DND-41 (cell line): ENCODE measurements at regions not wholly inside any gene's neighbourhood (a gene's known extent, or its start where the extent isn't known, plus 50 kb on each side); places are given as distances from the start of the nearest gene placed in this dataset.

ENCODE experiments used
- ATAC-seq: fragments of 200-7000 bp; cut with Tn5 transposase; 3 replicates; pipeline ENCODE4 v1.9.1; 2021; ENCODE audit warnings: low read depth; ENCODE audit not compliant: insufficient read depth
- DNase-seq: peaks from one replicate; pipeline ENCODE4 v3.0.0-alpha.2; 2020
- H2AFZ ChIP-seq: 2 replicates; pipeline ENCODE4 v1.6.0; 2012; ENCODE audit warnings: low read depth, low read length
- H3K27ac ChIP-seq: 2 replicates; pipeline ENCODE4 v1.5.1; 2012; ENCODE audit warnings: low read length, inconsistent platforms
- H3K27me3 ChIP-seq: fragments of 200-600 bp; sonication (generic); 2 replicates; pipeline ENCODE4 v1.6.0; 2012; ENCODE audit warnings: low read length, mild to moderate bottlenecking, inconsistent platforms; ENCODE audit not compliant: insufficient read depth, poor library complexity
- H3K36me3 ChIP-seq: 2 replicates; pipeline ENCODE4 v1.5.1; 2012; ENCODE audit warnings: low read length, inconsistent platforms; ENCODE audit not compliant: insufficient read depth
- H3K4me1 ChIP-seq: 2 replicates; pipeline ENCODE4 v1.5.1; 2012; ENCODE audit warnings: mild to moderate bottlenecking, low read length; ENCODE audit not compliant: insufficient read depth
- H3K4me2 ChIP-seq: 2 replicates; pipeline ENCODE4 v1.6.0; 2012; ENCODE audit warnings: mild to moderate bottlenecking, moderate library complexity, low read length, inconsistent platforms; ENCODE audit not compliant: insufficient read depth
- H3K4me3 ChIP-seq, 2 experiments: fragments of 200-600 bp in 1 of 2; shearing (Covaris generic) in 1 of 2; 2 replicates each; pipeline ENCODE4 v1.5.1; 2012 to 2016; ENCODE audit warnings: inconsistent platforms in 2 of 2, low read length in 2 of 2, mild to moderate bottlenecking in 2 of 2, low read depth in 1 of 2, moderate library complexity in 1 of 2
- H3K79me2 ChIP-seq: 2 replicates; pipeline ENCODE4 v1.6.0; 2012; ENCODE audit warnings: low read length, inconsistent platforms; ENCODE audit not compliant: insufficient read depth
- H3K9ac ChIP-seq: 2 replicates; pipeline ENCODE4 v1.6.0; 2012; ENCODE audit warnings: low read depth, mild to moderate bottlenecking, inconsistent platforms, low read length, moderate library complexity
- H3K9me3 ChIP-seq: 2 replicates; pipeline ENCODE4 v1.5.1; 2012; ENCODE audit warnings: low read length, moderate library complexity, mild to moderate bottlenecking, inconsistent platforms; ENCODE audit not compliant: insufficient read depth, severe bottlenecking
- H4K20me1 ChIP-seq: 2 replicates; pipeline ENCODE4 v1.6.0; 2012; ENCODE audit warnings: low read length; ENCODE audit not compliant: insufficient read depth
- CTCF ChIP-seq: IDR thresholded peaks from 2 replicates; pipeline ENCODE4 v1.5.1; 2012; ENCODE audit warnings: borderline replicate concordance, low read length, moderate library complexity, mild to moderate bottlenecking; ENCODE audit not compliant: poor library complexity, severe bottlenecking; ENCODE audit errors: extremely low read depth
- EZH2 ChIP-seq: IDR thresholded peaks from 3 replicates; pipeline ENCODE4 v1.6.1; 2012; ENCODE audit warnings: borderline replicate concordance, low read depth, mild to moderate bottlenecking, moderate library complexity, low read length, inconsistent platforms; ENCODE audit not compliant: severe bottlenecking

DNA sequence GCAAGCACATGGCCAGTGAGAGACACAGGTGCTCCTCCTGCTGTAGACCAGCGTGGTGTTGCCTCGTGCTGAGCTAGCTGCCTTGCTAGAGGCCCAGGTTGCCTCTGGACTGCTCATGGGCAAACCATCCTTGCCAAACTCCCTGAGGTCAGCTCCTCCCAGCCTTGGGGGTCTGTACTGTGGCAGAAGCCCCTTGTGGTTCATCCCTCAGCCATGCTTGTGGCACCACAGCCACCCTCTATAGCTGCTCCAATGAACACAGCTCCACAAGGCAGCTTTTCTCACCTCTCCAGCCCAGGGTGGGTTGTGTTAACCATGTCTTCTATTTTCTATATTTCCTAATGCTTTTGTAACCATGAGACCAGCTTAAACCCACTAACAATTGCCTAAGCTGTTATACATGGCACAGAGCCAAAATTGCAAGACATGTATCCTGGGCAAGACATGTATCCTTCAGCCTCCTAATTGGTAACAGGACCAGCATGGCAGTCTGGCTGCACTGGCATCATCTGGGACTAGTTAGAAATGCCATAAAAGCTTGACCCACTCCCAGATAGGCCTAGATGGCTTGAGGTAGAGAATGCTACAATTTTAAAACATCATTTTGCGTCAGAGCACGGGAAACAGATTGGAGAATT, 183.1 kb upstream of the S1PR3 start:
- DNase-seq = no peak
- TF ChIP-seq CTCF (no peak), EZH2 (no peak)

DNA sequence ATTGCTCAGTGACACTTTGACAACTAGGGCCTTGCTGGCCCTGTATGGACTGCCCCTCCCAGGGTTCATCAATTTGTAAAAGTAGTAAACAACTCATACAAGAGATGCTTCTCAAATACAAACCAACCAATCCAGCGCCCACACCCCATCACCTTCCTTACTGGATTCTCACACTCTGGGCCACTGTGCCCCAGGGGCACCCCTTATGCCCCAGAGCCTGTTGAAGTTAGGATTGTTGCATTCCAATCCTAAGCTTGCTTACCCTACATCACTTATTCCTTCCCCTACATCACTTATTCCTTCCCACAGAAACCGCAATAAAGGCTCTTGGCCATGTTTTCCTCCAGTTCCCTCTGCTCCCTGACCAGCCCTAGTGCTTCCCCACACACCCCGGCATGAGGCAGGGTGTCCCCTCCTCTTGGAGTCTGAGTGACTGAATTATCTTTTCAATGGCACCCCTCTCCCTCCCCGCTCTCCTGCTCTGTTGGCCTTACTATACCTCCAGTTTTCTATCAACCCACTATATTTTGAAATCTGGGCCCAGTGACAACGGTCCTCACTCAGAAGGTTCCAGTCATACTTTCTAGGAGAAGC, 182.4 kb upstream of the S1PR3 start:
- TF ChIP-seq EZH2 (no peak), CTCF (no peak)
- ATAC-seq (no peak), DNase-seq (no peak)
- Histone ChIP-seq H3K36me3 (no peaks in the 10 kb centered on the region), H3K4me2 (no peak overlapping the region), H3K27ac (no peak overlapping the region), H3K27me3 (no peaks in the 10 kb centered on the region), H3K4me1 (no peaks in the 10 kb centered on the region), H3K4me3 (no peak overlapping the region), H3K79me2 (no peaks in the 10 kb centered on the region), H3K9ac (no peak overlapping the region), H2AFZ (no peak overlapping the region), H4K20me1 (no peaks in the 10 kb centered on the region), H3K9me3 (no peaks in the 10 kb centered on the region)

More for the DNA sequence above, 183.1 kb upstream of the S1PR3 start:
- H3K4me1 ChIP-seq = no peaks in the 10 kb centered on the region
- no peaks in the 10 kb centered on the region for H3K36me3 ChIP-seq
- H3K27me3 ChIP-seq = no peaks in the 10 kb centered on the region
- no peak overlapping the region for H3K27ac ChIP-seq
- no peak overlapping the region for H2AFZ ChIP-seq
- no peak for ATAC-seq
- H3K79me2 ChIP-seq = no peaks in the 10 kb centered on the region
- no peak overlapping the region for H3K9ac ChIP-seq
- H3K4me2 ChIP-seq = no peak overlapping the region
- no peaks in the 10 kb centered on the region for H3K9me3 ChIP-seq
- H4K20me1 ChIP-seq = no peaks in the 10 kb centered on the region
- H3K4me3 ChIP-seq = no peak overlapping the region

GRCh38 chr9:88809355-88810161, 181.7 kb upstream of the S1PR3 start:
- TF ChIP-seq CTCF (no peak), EZH2 (no peak)
- no peaks in the 10 kb centered on the region for H3K27me3 ChIP-seq
- H3K36me3 ChIP-seq = no peaks in the 10 kb centered on the region
- H2AFZ ChIP-seq = no peak overlapping the region
- no peak for ATAC-seq
- no peak for DNase-seq
- H3K4me2 ChIP-seq = no peak overlapping the region
- no peak overlapping the region for H3K4me3 ChIP-seq
- no peak overlapping the region for H3K9ac ChIP-seq
- H3K9me3 ChIP-seq = no peaks in the 10 kb centered on the region
- H4K20me1 ChIP-seq = no peaks in the 10 kb centered on the region
- no peak overlapping the region for H3K27ac ChIP-seq
- H3K79me2 ChIP-seq = no peaks in the 10 kb centered on the region
- H3K4me1 ChIP-seq = no peaks in the 10 kb centered on the region
